AG04450 (cell line): ENCODE measurements at regions not wholly inside any gene's neighbourhood (a gene's known extent, or its start where the extent isn't known, plus 50 kb on each side); places are given as distances from the start of the nearest gene placed in this dataset.

Source experiments
- CTCF ChIA-PET: fragments of 300-600, 350-600 bp; formaldehyde crosslinking; extraction: SDS; loops from one replicate; lab custom pipeline; 2022; ENCODE audit warnings: antibody characterized with exemption, inconsistent platforms; lab: Charles Lee
- POLR2A ChIA-PET: fragments of 350-600 bp; formaldehyde crosslinking; extraction: SDS; loops from one replicate; lab custom pipeline; 2021; ENCODE audit warnings: antibody characterized with exemption, inconsistent platforms; lab: Yijun Ruan, JAX
- DNase-seq: peaks from one replicate; pipeline ENCODE4 v3.0.0-alpha.2; 2011; ENCODE audit warnings: low read depth, low spot score
- H3K27ac ChIP-seq: one replicate; pipeline ENCODE4 v1.5.1; 2012; ENCODE audit warnings: low read depth, low read length, control low read depth
- H3K27me3 ChIP-seq: one replicate; pipeline ENCODE4 v1.6.0; 2012; ENCODE audit warnings: low read length; ENCODE audit not compliant: control insufficient read depth, insufficient read depth
- H3K4me3 ChIP-seq: 2 replicates; pipeline ENCODE4 v1.5.1; 2011; ENCODE audit warnings: mild to moderate bottlenecking, low read depth, low read length, control low read depth
- H3K9me3 ChIP-seq: 2 replicates; pipeline ENCODE4 v1.5.1; 2012; ENCODE audit warnings: low read length; ENCODE audit not compliant: control insufficient read depth, insufficient read depth
- CTCF ChIP-seq: IDR thresholded peaks from 2 replicates; pipeline ENCODE4 v1.5.1; 2011; ENCODE audit warnings: low read depth, low read length, control low read depth, inconsistent platforms

- CTCF ChIA-PET: interaction anchor here (0.6 to 5.4 kb wide), 18 partner anchors 8 to 399 kb away, joined by 3 to 50 read pairs (median 4); partner anchors contain the start of gene TAGAP
- Histone ChIP-seq H3K27me3 (peaks cover 21% of the 10 kb centered on the region), H3K27ac (no peak overlapping the region), H3K4me3 (no peak overlapping the region), H3K9me3 (no peaks in the 10 kb centered on the region)
- TF ChIP-seq CTCF: no peak
- no peak for DNase-seq
- POLR2A ChIA-PET: interaction anchor here (0.6 kb wide), 1 partner anchor 95 kb away, joined by 3 read pairs; no protein-coding TSS in a partner anchor
Measured at GRCh38 chr6:159104931-159105330, 60.1 kb upstream of the TAGAP start.

- no peak overlapping the region for H3K4me3 ChIP-seq
- no peaks in the 10 kb centered on the region for H3K9me3 ChIP-seq
- H3K27me3 ChIP-seq: peaks cover 22% of the 10 kb centered on the region
- ChIA-PET CTCF (interaction anchor here (0.5 to 5.4 kb wide), 39 partner anchors 8 to 741 kb away, joined by 3 to 50 read pairs (median 4); partner anchors contain the start of genes RSPH3 and TAGAP), POLR2A (interaction anchor here (0.6 kb wide), 1 partner anchor 94 kb away, joined by 3 read pairs; no protein-coding TSS in a partner anchor)
- no peak overlapping the region for H3K27ac ChIP-seq
- TF ChIP-seq CTCF: peak; percentile 94
- no peak for DNase-seq
Measured at GRCh38 chr6:159104163-159104925, 59.6 kb upstream of the TAGAP start.

- CTCF ChIA-PET: interaction anchor here (0.6 to 5.4 kb wide), 28 partner anchors 9 to 430 kb away, joined by 3 to 50 read pairs (median 4); partner anchors contain the start of genes RSPH3 and TAGAP
- TF ChIP-seq CTCF: no peak
- DNase-seq: no peak
- no peak overlapping the region for H3K27ac ChIP-seq
- no peaks in the 10 kb centered on the region for H3K9me3 ChIP-seq
- POLR2A ChIA-PET: no interaction called here
- peaks cover 19% of the 10 kb centered on the region for H3K27me3 ChIP-seq
- H3K4me3 ChIP-seq: no peak overlapping the region
Measured at GRCh38 chr6:159103396-159104162, 58.8 kb upstream of the TAGAP start.

- Histone ChIP-seq H3K27ac (no peak overlapping the region), H3K4me3 (no peak overlapping the region), H3K9me3 (no peaks in the 10 kb centered on the region), H3K27me3 (peaks cover 19% of the 10 kb centered on the region)
- CTCF ChIA-PET: interaction anchor here (1.2 to 5.4 kb wide), 4 partner anchors 8 to 62 kb away, joined by 3 to 50 read pairs (median 8); no protein-coding TSS in a partner anchor
- DNase-seq: no peak
- POLR2A ChIA-PET: no interaction called here
- no peak for TF ChIP-seq CTCF
Measured at GRCh38 chr6:159102373-159103160, 57.8 kb upstream of the TAGAP start.
